ENCODE measurements at regions not wholly inside any gene's neighbourhood (a gene's known extent, or its start where the extent isn't known, plus 50 kb on each side); places are given as distances from the start of the nearest gene placed in this dataset.

DNA sequence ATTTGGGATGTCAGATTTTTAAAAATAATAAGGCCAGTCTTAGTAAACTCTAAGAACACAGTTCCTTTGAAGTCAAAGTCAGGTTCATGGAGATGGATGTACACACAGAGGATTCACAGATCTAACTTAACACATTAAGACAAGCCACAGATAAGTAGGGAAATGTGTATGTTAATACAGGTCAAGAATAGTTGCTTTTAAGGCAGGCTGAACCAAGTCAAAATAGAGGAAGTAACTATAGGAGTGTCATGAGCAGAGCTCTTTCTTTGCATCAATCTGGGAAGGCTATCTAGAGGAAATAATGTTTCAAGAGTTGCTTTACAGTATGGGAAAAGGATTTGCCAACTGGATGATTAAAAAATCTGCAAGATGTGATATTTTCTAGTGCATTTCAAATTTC is 128.0 kb upstream of the FBXO11 start:
- DNase-seq, result no peak
- no peaks in the 10 kb centered on the region for H3K36me3 ChIP-seq (ENCODE audit: control insufficient read depth, insufficient read depth, low read length)
- H3K27ac Mint-ChIP-seq (ENCODE audit: unreplicated experiment), result no peak overlapping the region
- no peak overlapping the region for H3K4me3 Mint-ChIP-seq (ENCODE audit: unreplicated experiment)
- no peaks in the 10 kb centered on the region for H3K9me3 ChIP-seq
- TF ChIP-seq, protein P1, sequence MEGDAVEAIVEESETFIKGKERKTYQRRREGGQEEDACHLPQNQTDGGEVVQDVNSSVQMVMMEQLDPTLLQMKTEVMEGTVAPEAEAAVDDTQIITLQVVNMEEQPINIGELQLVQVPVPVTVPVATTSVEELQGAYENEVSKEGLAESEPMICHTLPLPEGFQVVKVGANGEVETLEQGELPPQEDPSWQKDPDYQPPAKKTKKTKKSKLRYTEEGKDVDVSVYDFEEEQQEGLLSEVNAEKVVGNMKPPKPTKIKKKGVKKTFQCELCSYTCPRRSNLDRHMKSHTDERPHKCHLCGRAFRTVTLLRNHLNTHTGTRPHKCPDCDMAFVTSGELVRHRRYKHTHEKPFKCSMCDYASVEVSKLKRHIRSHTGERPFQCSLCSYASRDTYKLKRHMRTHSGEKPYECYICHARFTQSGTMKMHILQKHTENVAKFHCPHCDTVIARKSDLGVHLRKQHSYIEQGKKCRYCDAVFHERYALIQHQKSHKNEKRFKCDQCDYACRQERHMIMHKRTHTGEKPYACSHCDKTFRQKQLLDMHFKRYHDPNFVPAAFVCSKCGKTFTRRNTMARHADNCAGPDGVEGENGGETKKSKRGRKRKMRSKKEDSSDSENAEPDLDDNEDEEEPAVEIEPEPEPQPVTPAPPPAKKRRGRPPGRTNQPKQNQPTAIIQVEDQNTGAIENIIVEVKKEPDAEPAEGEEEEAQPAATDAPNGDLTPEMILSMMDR (IDR thresholded peaks at IDR 0.05; ENCODE audit: insufficient read depth in 1 of 2, low read depth in 1 of 2, low read length in 1 of 2, severe bottlenecking in 1 of 2, unreplicated experiment in 1 of 2), result no peak
- ChIA-PET POLR2A (no interaction called here), CTCF (no interaction called here)
- intact Hi-C loops (cut with micrococcal nuclease; ENCODE audit: unreplicated experiment), result no loop called here
- H3K4me1 ChIP-seq, result no peaks in the 10 kb centered on the region
- no peaks in the 10 kb centered on the region for H3K27me3 ChIP-seq (replicated peaks; ENCODE audit: control insufficient read depth, insufficient read depth, low read length)
- peaks cover 6% of the 10 kb centered on the region for H3K27me3 Mint-ChIP-seq (ENCODE audit: insufficient read depth, unreplicated experiment)
- H3K36me3 Mint-ChIP-seq (ENCODE audit: insufficient read depth, unreplicated experiment), result no peaks in the 10 kb centered on the region
- peaks cover 6% of the 10 kb centered on the region for H3K9me3 Mint-ChIP-seq (ENCODE audit: unreplicated experiment)
- H3K4me1 Mint-ChIP-seq (ENCODE audit: low read depth, unreplicated experiment), result no peaks in the 10 kb centered on the region
- no peak overlapping the region for H3K4me3 ChIP-seq (ENCODE audit: low read depth, low read length)
- no TSS peak for BruUV-seq (replicated peaks)

DNA sequence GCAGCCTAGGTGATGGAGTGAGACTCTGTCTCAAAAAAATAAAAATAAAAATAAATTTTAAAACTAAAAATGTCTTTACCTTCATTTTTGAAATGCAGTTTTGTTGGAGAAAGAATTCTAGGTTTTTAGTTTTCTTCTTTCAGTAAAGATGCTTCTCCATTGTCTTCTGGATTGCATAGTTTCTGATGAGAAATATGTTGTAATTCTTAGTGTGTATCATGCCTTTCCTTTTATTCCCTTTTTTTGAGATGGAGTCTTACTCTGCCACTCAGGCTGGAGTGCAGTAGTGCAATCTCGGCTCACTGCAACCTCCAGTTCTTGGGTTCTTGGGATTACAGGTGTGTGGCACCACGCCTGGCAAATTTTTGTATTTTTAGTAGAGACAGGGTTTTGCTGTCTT is 130.0 kb upstream of the FBXO11 start:
- BruUV-seq (replicated peaks), result no TSS peak
- DNase-seq, result no peak
- H3K36me3 ChIP-seq (ENCODE audit: control insufficient read depth, insufficient read depth, low read length), result no peaks in the 10 kb centered on the region
- CTCF ChIA-PET, result no interaction called here
- H3K9me3 ChIP-seq, result no peaks in the 10 kb centered on the region
- Mint-ChIP-seq H3K27ac (ENCODE audit: unreplicated experiment) (no peak overlapping the region), H3K9me3 (ENCODE audit: unreplicated experiment) (peaks cover 11% of the 10 kb centered on the region), H3K4me1 (ENCODE audit: low read depth, unreplicated experiment) (no peaks in the 10 kb centered on the region), H3K36me3 (ENCODE audit: insufficient read depth, unreplicated experiment) (no peaks in the 10 kb centered on the region), H3K4me3 (ENCODE audit: unreplicated experiment) (no peak overlapping the region), H3K27me3 (ENCODE audit: insufficient read depth, unreplicated experiment) (peaks cover 3% of the 10 kb centered on the region)
- H3K4me1 ChIP-seq, result no peaks in the 10 kb centered on the region
- TF ChIP-seq, protein P1 (IDR thresholded peaks at IDR 0.05; ENCODE audit: insufficient read depth in 1 of 2, low read depth in 1 of 2, low read length in 1 of 2, severe bottlenecking in 1 of 2, unreplicated experiment in 1 of 2), result no peak
- H3K27me3 ChIP-seq (replicated peaks; ENCODE audit: control insufficient read depth, insufficient read depth, low read length), result no peaks in the 10 kb centered on the region
- intact Hi-C loops (cut with micrococcal nuclease; ENCODE audit: unreplicated experiment), result no loop called here
- H3K4me3 ChIP-seq (ENCODE audit: low read depth, low read length), result no peak overlapping the region
- POLR2A ChIA-PET, result no interaction called here

DNA sequence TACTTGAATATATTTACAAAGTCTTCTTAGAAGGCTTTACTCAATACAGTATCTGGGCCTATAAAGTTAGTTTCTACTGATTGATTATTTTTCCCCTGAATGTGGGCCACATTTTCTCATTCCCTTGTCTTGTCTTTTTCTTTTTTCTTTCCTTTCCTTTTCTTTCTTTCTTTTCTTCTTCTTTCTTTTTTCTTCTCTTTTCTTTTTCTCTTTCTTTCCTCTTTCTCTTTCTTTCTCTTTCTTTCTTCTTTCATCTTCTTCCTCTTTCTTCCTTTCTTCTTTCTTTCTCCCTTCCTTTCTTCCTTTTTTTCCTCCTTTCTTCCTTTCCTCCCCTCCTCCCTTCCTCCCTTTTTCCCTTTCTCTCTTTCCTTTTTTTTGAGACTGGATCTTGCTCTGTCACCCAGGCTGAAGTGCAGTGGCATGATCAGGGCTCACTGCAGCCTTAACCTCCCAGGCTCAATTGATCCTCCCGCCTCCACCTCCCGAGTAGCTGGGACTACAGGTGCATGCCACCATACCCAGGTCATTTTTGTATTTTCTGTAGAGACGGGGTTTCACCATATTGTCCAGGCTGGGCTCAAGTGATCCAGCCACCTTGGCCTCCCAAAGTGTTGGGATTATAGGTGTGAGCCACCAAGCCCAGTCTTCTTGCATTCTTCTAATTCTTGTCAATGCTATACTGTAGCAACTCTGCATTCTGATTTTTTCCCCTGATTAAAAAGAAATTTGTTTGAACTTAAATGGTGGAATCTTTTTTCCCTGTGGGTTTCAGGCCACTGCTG is 133.1 kb upstream of the FBXO11 start:
- Histone ChIP-seq H3K36me3 (ENCODE audit: control insufficient read depth, insufficient read depth, low read length) (no peaks in the 10 kb centered on the region), H3K4me3 (ENCODE audit: low read depth, low read length) (no peak overlapping the region), H3K4me1 (peaks cover 4% of the 10 kb centered on the region; the same call in 1 of the 2 replicates), H3K9me3 (no peaks in the 10 kb centered on the region), H3K27me3 (replicated peaks; ENCODE audit: control insufficient read depth, insufficient read depth, low read length) (no peaks in the 10 kb centered on the region)
- Mint-ChIP-seq H3K9me3 (ENCODE audit: unreplicated experiment) (peaks cover 11% of the 10 kb centered on the region), H3K36me3 (ENCODE audit: insufficient read depth, unreplicated experiment) (no peaks in the 10 kb centered on the region), H3K4me3 (ENCODE audit: unreplicated experiment) (no peak overlapping the region), H3K27me3 (ENCODE audit: insufficient read depth, unreplicated experiment) (peaks cover 9% of the 10 kb centered on the region), H3K4me1 (ENCODE audit: low read depth, unreplicated experiment) (peaks cover 6% of the 10 kb centered on the region), H3K27ac (ENCODE audit: unreplicated experiment) (no peak overlapping the region)
- DNase-seq, result no peak
- TF ChIP-seq, protein P1 (IDR thresholded peaks at IDR 0.05; ENCODE audit: insufficient read depth in 1 of 2, low read depth in 1 of 2, low read length in 1 of 2, severe bottlenecking in 1 of 2, unreplicated experiment in 1 of 2), result no peak
- ChIA-PET CTCF (no interaction called here), POLR2A (no interaction called here)
- intact Hi-C loops (cut with micrococcal nuclease; ENCODE audit: unreplicated experiment), result no loop called here
- no TSS peak for BruUV-seq (replicated peaks)

Measured in Caco-2 (cell line).